Thoracic aorta (tissue), 2 donors: ENCODE measurements at regions not wholly inside any gene's neighbourhood (a gene's known extent, or its start where the extent isn't known, plus 50 kb on each side); places are given as distances from the start of the nearest gene placed in this dataset.

ENCODE experiments used
- ATAC-seq: fragments of 150-250 bp; one replicate; pipeline ENCODE4 v1.8.0; 2017; ENCODE audit warnings: low read depth; ENCODE audit not compliant: insufficient number of reproducible peaks, low FRiP score
- DNase-seq: peaks from one replicate; pipeline ENCODE4 v3.0.0-alpha.2; 2020; ENCODE audit warnings: low spot score
- H3K27ac ChIP-seq, 2 donors: fragments of 200-600 bp; sonication (generic); 1 replicate in 1 of 2; 2 replicates in 1 of 2; pipeline ENCODE4 v1.5.1; 2016; ENCODE audit warnings: mild to moderate bottlenecking in 2 of 2, moderate library complexity in 2 of 2
- H3K27me3 ChIP-seq: fragments of 200-600 bp; sonication (generic); replicated peaks from 2 replicates; pipeline ENCODE4 v1.6.0; 2016; ENCODE audit warnings: mild to moderate bottlenecking; ENCODE audit not compliant: insufficient read depth
- H3K36me3 ChIP-seq: fragments of 200-600 bp; sonication (generic); one replicate; pipeline ENCODE4 v1.5.1; 2016
- H3K4me1 ChIP-seq, 2 donors: fragments of 200-600 bp; sonication (generic); 1 replicate in 1 of 2; 2 replicates in 1 of 2; pipeline versions ENCODE4 v1.5.1 to v1.6.0; 2016; ENCODE audit warnings: low read depth in 2 of 2, mild to moderate bottlenecking in 1 of 2; ENCODE audit not compliant: control insufficient read depth in 1 of 2
- H3K4me3 ChIP-seq: fragments of 200-600 bp; sonication (generic); 2 replicates; pipeline ENCODE4 v1.5.1; 2016; ENCODE audit warnings: mild to moderate bottlenecking
- H3K9me3 ChIP-seq: fragments of 200-600 bp; sonication (generic); 2 replicates; pipeline ENCODE4 v1.5.1; 2016
- TF ChIP-seq, protein P1 (sequence below): fragments of 200-600 bp; sonication (generic); IDR thresholded peaks from one replicate; pipeline ENCODE4 v1.5.1; 2019; ENCODE audit warnings: antibody characterized with exemption

DNA sequence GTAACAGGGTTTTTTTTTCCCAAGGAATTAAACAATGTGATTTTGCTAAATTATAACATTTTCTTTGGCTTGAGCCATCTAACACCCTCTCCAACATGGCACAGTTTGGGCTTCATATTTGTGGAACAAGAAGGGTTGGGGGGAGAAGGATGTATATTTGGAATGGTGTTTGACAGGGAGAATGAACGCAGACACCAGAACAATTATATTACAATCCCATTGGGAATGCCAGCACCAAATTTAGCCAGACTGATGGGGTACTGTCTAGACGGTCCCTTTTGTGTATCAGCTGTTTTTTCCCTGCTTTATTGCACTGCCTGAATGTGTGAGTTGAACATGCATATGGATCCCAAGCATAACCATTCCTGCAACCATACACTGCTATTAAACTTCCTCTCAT, 130.9 kb upstream of the TMEM161B start:
- no peak for ATAC-seq

DNA sequence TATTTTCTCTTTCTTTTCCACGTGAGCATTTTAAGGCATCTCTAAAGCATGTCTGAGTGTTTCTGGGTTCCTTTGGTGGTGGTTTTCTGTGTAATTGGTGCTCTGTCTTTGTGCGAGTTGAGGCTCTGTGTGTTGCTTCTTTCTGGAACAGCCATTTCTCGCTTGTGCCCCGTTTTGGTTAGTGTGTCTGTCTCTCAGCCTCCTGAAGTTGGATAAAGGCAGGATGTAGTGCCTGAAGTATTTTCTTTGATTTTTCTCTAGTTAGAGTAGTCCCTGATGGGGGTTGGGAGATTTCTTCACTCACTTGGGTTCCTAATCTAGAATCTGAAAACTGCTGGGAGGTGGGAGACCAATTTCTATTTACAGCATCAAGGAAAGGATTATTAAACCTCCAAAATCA, 129.7 kb upstream of the TMEM161B start:
- Histone ChIP-seq H3K4me1 (no peaks in the 10 kb centered on the region), H3K4me3 (no peak overlapping the region), H3K36me3 (no peaks in the 10 kb centered on the region), H3K9me3 (no peaks in the 10 kb centered on the region), H3K27ac (no peak overlapping the region), H3K27me3 (no peaks in the 10 kb centered on the region)
- no peak for ATAC-seq
- DNase-seq: no peak
- TF ChIP-seq, protein P1, sequence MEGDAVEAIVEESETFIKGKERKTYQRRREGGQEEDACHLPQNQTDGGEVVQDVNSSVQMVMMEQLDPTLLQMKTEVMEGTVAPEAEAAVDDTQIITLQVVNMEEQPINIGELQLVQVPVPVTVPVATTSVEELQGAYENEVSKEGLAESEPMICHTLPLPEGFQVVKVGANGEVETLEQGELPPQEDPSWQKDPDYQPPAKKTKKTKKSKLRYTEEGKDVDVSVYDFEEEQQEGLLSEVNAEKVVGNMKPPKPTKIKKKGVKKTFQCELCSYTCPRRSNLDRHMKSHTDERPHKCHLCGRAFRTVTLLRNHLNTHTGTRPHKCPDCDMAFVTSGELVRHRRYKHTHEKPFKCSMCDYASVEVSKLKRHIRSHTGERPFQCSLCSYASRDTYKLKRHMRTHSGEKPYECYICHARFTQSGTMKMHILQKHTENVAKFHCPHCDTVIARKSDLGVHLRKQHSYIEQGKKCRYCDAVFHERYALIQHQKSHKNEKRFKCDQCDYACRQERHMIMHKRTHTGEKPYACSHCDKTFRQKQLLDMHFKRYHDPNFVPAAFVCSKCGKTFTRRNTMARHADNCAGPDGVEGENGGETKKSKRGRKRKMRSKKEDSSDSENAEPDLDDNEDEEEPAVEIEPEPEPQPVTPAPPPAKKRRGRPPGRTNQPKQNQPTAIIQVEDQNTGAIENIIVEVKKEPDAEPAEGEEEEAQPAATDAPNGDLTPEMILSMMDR: no peak

More for the DNA sequence above, 130.9 kb upstream of the TMEM161B start:
- DNase-seq: no peak
- Histone ChIP-seq H3K4me3 (no peak overlapping the region), H3K27ac (no peak overlapping the region), H3K9me3 (no peaks in the 10 kb centered on the region), H3K27me3 (no peaks in the 10 kb centered on the region), H3K36me3 (no peaks in the 10 kb centered on the region), H3K4me1 (no peaks in the 10 kb centered on the region)
- TF ChIP-seq, protein P1: no peak

DNA sequence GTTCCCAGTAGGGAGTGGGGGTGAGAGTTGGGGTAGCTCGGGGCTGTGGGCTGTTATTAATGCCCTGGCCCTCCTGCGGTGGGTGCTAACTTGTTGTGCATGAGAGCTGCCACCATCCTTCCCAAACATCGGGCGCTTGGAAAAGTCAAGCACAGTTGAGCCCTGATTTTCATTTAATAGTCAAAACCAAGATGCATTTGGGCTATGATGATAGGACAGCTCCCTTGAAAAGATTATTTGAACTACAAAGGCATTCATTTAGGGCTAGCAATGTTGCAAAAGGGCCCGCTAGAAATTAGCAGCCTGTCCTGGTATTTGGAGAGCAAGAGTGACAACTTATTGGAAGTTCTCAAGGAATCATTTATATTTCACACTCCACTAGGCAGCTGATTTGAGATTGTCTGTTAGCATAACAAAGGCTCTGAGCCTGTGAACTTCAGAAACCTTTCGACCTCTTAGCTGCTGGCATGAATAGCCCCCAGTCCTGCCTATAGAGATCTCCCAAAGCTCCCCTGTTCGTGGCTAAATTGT, 128.2 kb upstream of the TMEM161B start:
- Histone ChIP-seq H3K27ac (no peak overlapping the region), H3K4me1 (no peaks in the 10 kb centered on the region), H3K36me3 (no peaks in the 10 kb centered on the region), H3K4me3 (no peak overlapping the region), H3K27me3 (no peaks in the 10 kb centered on the region), H3K9me3 (no peaks in the 10 kb centered on the region)
- TF ChIP-seq, protein P1: no peak
- no peak for ATAC-seq
- no peak for DNase-seq

DNA sequence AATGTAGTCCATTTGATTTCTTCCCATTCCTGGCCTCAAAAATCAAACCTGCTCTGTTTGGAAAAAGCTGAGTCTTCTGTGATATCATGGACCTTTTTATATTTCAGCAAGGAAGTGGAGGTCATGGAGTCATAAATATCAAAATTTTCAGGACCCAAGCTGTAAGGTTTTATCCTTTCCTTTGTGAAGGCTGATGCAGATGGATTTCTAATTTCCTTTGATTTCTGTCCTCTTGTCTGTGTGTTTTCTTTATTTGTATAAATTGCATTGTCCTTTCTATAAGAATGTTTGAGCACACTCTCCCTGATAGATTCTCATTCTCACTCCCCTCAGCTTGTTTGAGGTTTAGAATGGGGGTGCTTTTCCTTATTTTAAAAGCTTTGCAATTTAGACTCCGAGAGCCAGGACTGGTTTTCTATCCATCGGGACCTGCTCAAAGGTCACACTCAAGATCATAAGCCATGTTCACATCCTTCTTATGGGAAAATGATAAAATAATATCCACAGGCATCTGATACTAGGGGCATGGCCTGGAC, 127.4 kb upstream of the TMEM161B start:
- no peak overlapping the region for H3K27ac ChIP-seq
- no peak overlapping the region for H3K4me3 ChIP-seq
- DNase-seq (no peak), ATAC-seq (no peak)
- H3K9me3 ChIP-seq: no peaks in the 10 kb centered on the region
- H3K4me1 ChIP-seq: no peaks in the 10 kb centered on the region
- TF ChIP-seq, protein P1: no peak
- no peaks in the 10 kb centered on the region for H3K27me3 ChIP-seq
- H3K36me3 ChIP-seq: no peaks in the 10 kb centered on the region

DNA sequence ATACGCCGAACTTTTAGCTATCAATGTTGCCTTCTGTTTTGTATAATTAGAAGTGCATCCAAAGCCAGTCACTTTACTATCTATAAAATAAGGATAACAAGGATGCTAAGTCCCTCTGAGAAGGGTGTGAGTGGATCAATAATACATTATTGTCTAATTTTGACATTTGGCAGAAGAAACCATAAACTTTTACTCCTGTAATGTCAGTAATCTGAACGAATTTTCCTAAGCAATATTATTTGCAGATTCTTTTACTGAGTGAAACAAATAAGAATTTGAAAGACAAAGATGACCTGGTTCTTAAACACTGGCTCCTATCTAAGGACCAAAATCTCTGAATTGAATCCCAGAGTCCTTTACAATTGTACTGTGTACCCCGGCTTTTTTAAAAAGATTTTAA, 126.6 kb upstream of the TMEM161B start:
- ATAC-seq: no peak
- no peak for DNase-seq

More for the DNA sequence above, 126.6 kb upstream of the TMEM161B start:
- no peaks in the 10 kb centered on the region for H3K9me3 ChIP-seq
- no peak overlapping the region for H3K27ac ChIP-seq
- no peaks in the 10 kb centered on the region for H3K4me1 ChIP-seq
- H3K36me3 ChIP-seq: no peaks in the 10 kb centered on the region
- H3K27me3 ChIP-seq: no peaks in the 10 kb centered on the region
- TF ChIP-seq, protein P1: no peak
- H3K4me3 ChIP-seq: no peak overlapping the region
